GM12874 (cell line): ENCODE measurements at regions not wholly inside any gene's neighbourhood (a gene's known extent, or its start where the extent isn't known, plus 50 kb on each side); places are given as distances from the start of the nearest gene placed in this dataset.

Experiments
- TF ChIP-seq, protein P1 (sequence below): IDR thresholded peaks from 2 replicates; pipeline ENCODE4 v1.5.1; 2011; ENCODE audit warnings: low read depth, mild to moderate bottlenecking, control low read depth, low read length, moderate library complexity; ENCODE audit not compliant: insufficient read depth

DNA sequence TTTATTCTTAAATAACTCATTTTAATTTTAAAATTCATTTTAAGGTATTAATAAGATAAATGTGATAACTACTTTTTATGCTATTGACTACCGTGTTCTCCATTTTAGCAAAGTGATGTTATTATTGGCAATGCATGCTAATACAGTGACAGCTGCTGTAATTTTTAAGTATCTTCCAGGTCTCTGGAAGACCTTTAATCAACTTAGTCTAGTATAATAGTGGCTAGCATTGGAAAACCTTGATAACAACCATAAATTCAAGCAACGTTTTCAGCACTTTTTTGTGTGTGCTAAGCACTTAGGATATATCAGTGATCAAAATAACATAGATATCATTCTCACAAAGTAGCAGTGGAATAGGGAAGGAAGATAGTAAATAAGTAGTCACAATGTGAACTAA lies 230.9 kb upstream of the MAGI2 start:
- TF ChIP-seq, protein P1, sequence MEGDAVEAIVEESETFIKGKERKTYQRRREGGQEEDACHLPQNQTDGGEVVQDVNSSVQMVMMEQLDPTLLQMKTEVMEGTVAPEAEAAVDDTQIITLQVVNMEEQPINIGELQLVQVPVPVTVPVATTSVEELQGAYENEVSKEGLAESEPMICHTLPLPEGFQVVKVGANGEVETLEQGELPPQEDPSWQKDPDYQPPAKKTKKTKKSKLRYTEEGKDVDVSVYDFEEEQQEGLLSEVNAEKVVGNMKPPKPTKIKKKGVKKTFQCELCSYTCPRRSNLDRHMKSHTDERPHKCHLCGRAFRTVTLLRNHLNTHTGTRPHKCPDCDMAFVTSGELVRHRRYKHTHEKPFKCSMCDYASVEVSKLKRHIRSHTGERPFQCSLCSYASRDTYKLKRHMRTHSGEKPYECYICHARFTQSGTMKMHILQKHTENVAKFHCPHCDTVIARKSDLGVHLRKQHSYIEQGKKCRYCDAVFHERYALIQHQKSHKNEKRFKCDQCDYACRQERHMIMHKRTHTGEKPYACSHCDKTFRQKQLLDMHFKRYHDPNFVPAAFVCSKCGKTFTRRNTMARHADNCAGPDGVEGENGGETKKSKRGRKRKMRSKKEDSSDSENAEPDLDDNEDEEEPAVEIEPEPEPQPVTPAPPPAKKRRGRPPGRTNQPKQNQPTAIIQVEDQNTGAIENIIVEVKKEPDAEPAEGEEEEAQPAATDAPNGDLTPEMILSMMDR = no peak

DNA sequence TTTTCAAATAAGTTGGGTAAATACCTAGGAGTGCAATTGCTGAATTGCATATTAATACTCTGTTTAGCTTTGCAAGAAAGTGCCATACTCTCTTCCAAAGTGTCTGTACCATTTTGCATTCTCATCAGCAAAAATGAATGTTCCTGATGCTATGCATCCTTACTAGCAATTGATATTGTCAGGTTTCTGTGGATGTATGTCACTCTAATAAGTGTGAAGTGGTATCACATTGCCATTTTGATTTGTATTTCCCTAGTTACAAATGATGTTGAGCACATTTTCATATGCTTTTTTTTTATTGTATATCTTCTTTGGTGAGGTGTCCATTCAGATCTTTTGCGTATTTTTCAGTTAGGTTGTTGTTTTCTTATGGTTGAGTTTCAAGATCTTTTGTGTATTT lies 230.4 kb upstream of the MAGI2 start:
- TF ChIP-seq, protein P1 = no peak

DNA sequence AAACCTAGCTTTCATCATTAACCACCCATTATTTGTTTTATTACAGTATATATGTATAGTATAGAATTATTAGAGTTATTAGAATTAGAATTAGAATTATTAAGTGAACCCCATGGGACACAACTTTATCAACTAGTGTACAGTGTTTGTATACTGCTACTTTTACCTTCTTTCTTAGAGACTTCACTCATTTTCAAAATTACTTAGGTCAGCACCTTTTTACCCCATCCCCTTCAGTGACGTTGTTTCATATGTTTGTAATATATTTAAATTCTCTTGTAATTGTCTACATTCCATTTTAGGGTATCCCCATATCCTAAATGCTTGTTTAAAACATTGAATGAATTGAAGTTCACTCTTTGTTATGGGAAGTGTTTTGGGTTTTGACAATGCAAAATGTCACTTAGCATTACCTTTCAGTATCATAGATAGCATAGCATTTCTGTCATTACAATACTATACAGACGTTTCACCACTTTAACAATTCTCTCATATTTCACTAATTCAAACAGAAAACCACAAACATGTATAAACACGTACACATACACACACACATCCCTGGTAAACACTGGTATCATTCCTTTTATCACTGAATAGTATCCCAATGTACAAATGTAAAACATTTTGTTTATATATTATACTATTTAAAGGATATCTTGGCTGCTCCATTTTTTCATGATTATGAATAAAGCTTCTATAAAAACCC lies 229.9 kb upstream of the MAGI2 start:
- TF ChIP-seq, protein P1 = no peak

DNA sequence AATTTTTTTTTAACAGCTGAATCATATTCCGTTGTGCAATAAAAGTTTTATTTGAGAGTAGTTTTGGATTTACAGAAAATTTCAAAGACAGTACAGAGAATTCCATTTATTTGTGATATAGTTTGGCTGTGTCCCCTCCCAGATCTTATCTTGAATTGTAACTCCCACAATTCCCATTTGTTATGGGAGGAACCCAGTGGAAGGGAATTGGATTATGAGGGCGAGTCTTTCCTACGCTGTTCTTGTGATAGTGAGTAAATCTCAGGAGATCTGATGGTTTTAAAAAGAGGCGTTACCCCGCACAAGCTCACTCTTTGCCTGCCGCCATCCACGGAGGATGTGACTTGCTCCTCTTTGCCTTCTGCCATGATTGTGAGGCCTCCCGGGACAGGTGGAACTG lies 228.0 kb upstream of the MAGI2 start:
- TF ChIP-seq, protein P1 = no peak

DNA sequence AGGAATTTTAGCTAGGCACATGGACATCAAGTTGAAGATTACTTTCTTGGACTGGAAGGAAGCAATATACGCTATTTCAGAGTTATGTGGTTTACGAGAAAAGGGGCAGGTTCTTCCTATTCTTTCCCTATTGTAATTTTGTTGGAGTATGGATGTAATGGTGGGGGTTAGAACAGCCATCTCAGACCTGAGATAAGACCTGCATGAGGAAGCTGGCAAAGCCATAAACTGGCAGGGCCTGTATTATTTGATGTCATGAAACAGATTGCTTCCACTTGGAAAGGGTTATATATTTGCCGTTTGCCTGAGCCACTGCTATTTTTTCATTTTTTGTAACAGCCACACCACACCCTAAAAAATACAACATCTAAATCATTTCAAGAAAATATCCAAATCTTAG lies 220.5 kb upstream of the MAGI2 start:
- TF ChIP-seq, protein P1 = no peak

DNA sequence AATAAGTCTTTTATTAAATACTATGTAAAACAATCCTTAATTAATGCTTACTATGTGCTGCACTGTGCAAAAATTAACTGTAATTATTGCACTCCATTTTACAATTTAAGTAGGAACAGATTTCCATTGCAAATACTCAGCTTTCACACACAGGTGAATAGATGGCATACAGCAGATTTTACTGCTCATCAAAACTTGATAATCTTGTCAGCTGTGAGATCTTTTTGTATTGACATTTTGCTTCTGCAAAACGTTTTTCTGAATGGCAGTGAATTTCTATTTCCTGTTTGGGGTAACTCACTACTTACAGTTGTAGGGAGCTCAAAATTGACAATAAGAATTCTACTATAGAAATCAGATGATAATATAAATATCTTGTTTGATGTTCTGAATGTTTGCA lies 220.0 kb upstream of the MAGI2 start:
- TF ChIP-seq, protein P1 = no peak

DNA sequence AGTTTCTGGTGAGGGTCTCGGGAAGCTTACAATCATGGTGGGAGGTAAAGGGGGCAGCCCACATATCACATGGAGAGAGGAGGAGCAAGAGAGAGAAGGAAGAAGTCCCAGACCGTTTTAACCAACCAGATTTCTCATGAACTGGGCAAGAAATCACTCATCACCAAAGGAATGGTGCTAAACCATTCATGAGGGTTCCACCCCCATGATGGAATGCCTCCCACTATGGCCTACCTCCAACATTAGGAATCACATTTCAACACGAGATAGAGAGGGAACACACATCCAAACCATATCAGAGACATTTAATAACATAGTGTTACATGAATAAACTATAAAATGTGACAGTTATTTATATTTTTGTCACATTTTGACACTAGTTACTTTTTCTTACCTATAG lies 214.8 kb upstream of the MAGI2 start:
- TF ChIP-seq, protein P1 = no peak
